ENCODE measurements at regions not wholly inside any gene's neighbourhood (a gene's known extent, or its start where the extent isn't known, plus 50 kb on each side); places are given as distances from the start of the nearest gene placed in this dataset.

DNA sequence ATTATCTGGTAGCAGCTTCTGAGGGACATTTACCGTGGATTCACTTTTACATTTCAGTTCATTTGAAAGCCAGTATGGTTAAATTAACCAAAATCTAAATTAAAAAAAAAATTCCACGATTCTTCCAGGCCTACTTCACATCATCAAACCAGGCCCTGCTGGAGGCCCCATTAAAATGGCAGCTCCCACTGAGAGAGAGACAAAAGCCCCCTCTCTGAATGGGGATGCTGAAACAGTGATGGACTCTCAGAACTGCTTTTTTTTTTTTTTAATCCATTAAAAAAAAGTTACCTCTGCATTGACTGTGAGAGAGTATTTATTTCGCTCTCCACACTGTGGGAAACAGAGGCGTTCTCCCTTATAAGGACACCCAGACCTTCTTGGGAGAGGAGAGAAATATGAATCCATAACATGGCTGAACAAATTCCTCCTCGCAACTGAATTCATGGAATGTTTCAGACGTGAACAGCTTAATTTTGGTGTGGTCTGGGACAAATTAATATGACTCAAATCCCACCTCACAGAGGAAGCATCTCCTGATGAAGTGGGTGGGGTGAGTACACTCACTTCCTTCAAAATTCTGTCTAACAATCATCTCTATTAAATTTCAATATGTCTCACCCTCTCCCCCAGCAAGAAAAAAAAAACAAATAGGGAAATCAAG, 73.5 kb downstream of the SAMD9 start:
- TF ChIP-seq, protein P1, sequence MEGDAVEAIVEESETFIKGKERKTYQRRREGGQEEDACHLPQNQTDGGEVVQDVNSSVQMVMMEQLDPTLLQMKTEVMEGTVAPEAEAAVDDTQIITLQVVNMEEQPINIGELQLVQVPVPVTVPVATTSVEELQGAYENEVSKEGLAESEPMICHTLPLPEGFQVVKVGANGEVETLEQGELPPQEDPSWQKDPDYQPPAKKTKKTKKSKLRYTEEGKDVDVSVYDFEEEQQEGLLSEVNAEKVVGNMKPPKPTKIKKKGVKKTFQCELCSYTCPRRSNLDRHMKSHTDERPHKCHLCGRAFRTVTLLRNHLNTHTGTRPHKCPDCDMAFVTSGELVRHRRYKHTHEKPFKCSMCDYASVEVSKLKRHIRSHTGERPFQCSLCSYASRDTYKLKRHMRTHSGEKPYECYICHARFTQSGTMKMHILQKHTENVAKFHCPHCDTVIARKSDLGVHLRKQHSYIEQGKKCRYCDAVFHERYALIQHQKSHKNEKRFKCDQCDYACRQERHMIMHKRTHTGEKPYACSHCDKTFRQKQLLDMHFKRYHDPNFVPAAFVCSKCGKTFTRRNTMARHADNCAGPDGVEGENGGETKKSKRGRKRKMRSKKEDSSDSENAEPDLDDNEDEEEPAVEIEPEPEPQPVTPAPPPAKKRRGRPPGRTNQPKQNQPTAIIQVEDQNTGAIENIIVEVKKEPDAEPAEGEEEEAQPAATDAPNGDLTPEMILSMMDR (IDR thresholded peaks at IDR 0.05): no peak
- TF ChIP-seq POLR2A (IDR thresholded peaks at IDR 0.05): no peak
